DMS 273 (cell line): ENCODE measurements at regions not wholly inside any gene's neighbourhood (a gene's known extent, or its start where the extent isn't known, plus 50 kb on each side); places are given as distances from the start of the nearest gene placed in this dataset.

Experiments used
- DNase-seq: peaks from one replicate; lab custom pipeline; 2025; ENCODE audit not compliant: unreplicated experiment; lab: John Stamatoyannopoulos, UW

GRCh38 chr6:22457996-22458395 lies 111.4 kb upstream of the HDGFL1 start:
- DNase-seq, result no peak

GRCh38 chr6:22466665-22467245 lies 102.6 kb upstream of the HDGFL1 start:
- no peak for DNase-seq

GRCh38 chr6:22467645-22468044 lies 101.7 kb upstream of the HDGFL1 start:
- peak; percentile 45 for DNase-seq

- DNase-seq, result no peak
Measured at GRCh38 chr6:22468256-22468965, 101.0 kb upstream of the HDGFL1 start.

GRCh38 chr6:22470454-22471131 lies 98.8 kb upstream of the HDGFL1 start:
- no peak for DNase-seq

GRCh38 chr6:22471132-22471690 lies 98.2 kb upstream of the HDGFL1 start:
- peak; percentile 56 for DNase-seq

- no peak for DNase-seq
Measured at GRCh38 chr6:22471746-22472145, 97.6 kb upstream of the HDGFL1 start.

- DNase-seq, result peak; percentile 17
Measured at GRCh38 chr6:22473991-22474682, 95.2 kb upstream of the HDGFL1 start.

GRCh38 chr6:22476811-22477390 lies 92.5 kb upstream of the HDGFL1 start:
- DNase-seq, result no peak

- DNase-seq, result no peak
Measured at GRCh38 chr6:22497276-22497675, 72.1 kb upstream of the HDGFL1 start.

GRCh38 chr6:22499815-22500214 lies 69.6 kb upstream of the HDGFL1 start:
- DNase-seq, result no peak

- no peak for DNase-seq
Measured at GRCh38 chr6:22506496-22506895, 62.9 kb upstream of the HDGFL1 start.

GRCh38 chr6:22512686-22513427 lies 56.5 kb upstream of the HDGFL1 start:
- peak; percentile 35 for DNase-seq

- no peak for DNase-seq
Measured at GRCh38 chr6:22513667-22514066, 55.7 kb upstream of the HDGFL1 start.

- no peak for DNase-seq
Measured at GRCh38 chr6:22519237-22519636, 50.1 kb upstream of the HDGFL1 start.
